ENCODE measurements at regions not wholly inside any gene's neighbourhood (a gene's known extent, or its start where the extent isn't known, plus 50 kb on each side); places are given as distances from the start of the nearest gene placed in this dataset.

DNA sequence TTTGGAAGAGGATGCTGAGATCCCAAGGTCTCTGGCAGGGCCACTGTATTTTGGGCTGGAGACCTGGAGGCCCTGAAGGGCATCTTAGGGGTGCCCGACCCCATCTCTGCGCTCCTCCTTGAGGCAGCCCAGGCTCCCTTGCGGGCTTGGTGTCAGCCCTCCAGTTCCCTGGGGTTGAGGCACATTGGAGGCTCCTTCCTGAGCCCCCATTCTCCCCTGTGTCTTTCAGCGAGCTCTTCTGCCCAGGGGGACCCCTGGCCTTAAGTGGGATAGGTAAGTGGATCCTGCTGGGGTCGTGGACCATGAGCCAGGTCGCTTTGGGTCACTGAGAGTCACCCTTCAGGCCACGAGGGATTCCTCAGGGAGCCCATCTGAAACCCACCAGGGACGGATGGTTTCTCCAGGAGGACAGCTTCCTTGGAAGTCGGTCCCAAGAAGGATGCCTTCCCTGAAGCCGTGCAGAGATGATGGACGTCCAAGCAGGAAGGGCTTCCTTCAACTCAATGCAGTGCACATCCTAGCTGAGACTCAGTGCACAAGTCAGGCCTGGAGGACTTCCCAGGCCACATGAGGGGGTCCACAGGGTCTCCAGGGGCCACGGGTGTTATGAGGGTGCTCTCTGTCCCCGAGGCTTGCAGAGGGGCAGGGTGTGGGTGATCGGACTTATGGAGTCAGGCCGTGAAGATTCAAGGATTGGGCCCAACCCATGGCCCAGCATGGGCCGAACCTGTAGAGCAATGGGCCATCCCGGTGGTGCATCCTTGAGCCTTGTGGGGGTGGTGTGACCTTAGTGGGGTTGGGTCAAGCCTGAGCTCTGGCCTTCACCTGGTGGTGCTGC is 224.3 kb downstream of the SNRPN start:
- intact Hi-C loops (cut with DNase I; ENCODE audit: low total_unique reads) (no loop called here), in situ Hi-C loops (cut with MboI; ENCODE audit: low pct_ligation_motif_present in 1 of 4, low pct_unique_long_range_greater_than_20kb in 1 of 4, low sequenced_read_pairs in 3 of 4) (no loop called here)
- H3K4me1 ChIP-seq = no peaks in the 10 kb centered on the region
- H3K9me3 ChIP-seq = peaks cover 0 to 10% of the 10 kb centered on the region in 2 donors
- WGBS, 2 donors (ENCODE audit: low coverage in 1 of 2) = 78% methylated on average over 16 of the region's 17 CpGs; no CpG with 5 or more reads in 1 of the 2 donors
- TF ChIP-seq, protein P1, sequence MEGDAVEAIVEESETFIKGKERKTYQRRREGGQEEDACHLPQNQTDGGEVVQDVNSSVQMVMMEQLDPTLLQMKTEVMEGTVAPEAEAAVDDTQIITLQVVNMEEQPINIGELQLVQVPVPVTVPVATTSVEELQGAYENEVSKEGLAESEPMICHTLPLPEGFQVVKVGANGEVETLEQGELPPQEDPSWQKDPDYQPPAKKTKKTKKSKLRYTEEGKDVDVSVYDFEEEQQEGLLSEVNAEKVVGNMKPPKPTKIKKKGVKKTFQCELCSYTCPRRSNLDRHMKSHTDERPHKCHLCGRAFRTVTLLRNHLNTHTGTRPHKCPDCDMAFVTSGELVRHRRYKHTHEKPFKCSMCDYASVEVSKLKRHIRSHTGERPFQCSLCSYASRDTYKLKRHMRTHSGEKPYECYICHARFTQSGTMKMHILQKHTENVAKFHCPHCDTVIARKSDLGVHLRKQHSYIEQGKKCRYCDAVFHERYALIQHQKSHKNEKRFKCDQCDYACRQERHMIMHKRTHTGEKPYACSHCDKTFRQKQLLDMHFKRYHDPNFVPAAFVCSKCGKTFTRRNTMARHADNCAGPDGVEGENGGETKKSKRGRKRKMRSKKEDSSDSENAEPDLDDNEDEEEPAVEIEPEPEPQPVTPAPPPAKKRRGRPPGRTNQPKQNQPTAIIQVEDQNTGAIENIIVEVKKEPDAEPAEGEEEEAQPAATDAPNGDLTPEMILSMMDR (IDR thresholded peaks at IDR 0.05) = no peak
- TF ChIP-seq POLR2AphosphoS5 (IDR thresholded peaks at IDR 0.05) = no peak
- TF ChIP-seq EP300 (IDR thresholded peaks at IDR 0.05; ENCODE audit: low read depth) = no peak
- TF ChIP-seq POLR2A (IDR thresholded peaks at IDR 0.05) = no peak
- no peak overlapping the region for H3K4me3 ChIP-seq
- no peaks in the 10 kb centered on the region for H3K27me3 ChIP-seq
- DNase-seq = peak; percentile 3
- no peak overlapping the region for H3K27ac ChIP-seq
- H3K36me3 ChIP-seq = no peaks in the 10 kb centered on the region

DNA sequence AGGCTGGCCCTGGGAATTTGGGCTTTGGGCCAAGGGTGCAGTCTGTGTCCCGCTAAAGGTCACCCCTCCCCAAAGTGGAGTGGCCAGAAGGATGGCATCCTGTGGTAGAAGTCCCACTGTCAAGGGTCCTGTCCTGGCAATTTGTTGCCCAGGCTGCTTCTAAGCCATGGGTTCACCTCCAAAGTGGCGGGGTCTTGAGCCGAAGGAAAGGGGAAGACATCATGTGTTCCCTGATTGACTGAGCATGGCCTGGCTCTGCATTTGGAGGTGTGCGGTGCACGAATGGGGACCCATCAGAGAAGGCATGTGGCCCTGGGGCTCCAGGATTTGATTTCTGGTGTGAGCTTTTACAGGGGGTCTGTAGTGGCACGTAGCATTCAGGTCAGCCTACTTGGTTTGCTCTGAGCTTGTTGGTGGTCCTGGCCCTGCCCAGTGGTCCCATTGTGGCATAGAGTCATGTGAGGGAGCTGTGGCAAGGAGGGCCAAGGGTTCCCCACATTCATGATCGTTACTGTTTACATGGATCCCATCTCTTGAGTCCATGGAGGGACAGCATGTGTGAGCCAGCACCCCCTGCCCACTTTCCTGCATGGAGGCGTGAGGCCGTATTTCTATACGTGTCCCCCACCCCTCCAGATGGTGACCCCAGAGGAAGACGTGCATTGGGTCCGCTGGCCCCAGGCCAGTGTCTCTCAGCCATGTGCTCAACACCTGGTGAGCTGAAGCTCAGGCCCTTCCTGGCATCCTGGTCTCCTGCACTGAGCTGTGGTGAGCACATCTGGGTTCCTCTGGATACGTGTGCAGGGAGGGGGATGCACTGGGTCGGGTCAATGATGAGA is 225.1 kb downstream of the SNRPN start:
- TF ChIP-seq, protein P1 (IDR thresholded peaks at IDR 0.05) = no peak
- H3K4me1 ChIP-seq = no peaks in the 10 kb centered on the region
- H3K36me3 ChIP-seq = no peaks in the 10 kb centered on the region
- intact Hi-C loops (cut with DNase I; ENCODE audit: low total_unique reads) = no loop called here
- H3K27me3 ChIP-seq = no peaks in the 10 kb centered on the region
- in situ Hi-C loops (cut with MboI; ENCODE audit: low pct_ligation_motif_present in 1 of 4, low pct_unique_long_range_greater_than_20kb in 1 of 4, low sequenced_read_pairs in 3 of 4) = no loop called here
- no peak overlapping the region for H3K27ac ChIP-seq
- H3K9me3 ChIP-seq = peaks cover 0 to 1% of the 10 kb centered on the region in 2 donors
- H3K4me3 ChIP-seq = no peak overlapping the region
- 83% methylated on average over 14 of the region's 14 CpGs; no CpG with 5 or more reads in 1 of the 2 donors for WGBS, 2 donors (ENCODE audit: low coverage in 1 of 2)
- DNase-seq = peak; percentile 1

DNA sequence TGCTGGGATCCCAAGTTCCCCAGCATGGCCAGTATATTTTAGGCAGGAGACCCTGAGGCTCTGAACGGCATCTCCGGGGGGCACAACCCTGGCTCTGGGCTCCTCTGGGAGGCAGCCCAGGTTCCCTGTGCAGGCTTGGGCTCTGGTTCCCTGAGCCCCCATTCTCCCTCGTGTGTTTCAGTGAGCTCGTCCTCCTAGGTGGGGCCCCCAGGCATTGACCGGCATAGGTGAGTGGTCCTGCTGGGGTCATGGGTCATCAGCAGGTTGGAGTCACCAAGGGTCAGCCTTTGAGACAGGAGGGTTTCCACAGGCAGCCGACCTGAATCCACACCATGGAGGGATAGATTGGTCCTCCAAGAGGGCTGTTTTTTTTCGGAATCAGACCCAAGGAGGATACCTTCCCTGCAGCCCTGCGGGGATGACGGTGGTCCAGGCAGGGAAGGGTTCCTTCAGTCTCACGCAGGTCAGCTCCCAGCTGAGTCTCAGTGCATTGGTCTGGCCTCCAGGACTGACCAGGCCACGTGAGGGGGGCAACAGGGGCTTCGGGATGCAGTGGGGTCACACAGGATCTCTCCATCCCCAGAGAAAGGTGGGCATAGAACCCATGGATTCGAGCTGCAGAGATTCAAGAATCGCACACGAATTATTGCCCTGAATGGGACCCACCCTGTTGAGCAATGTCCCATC is 226.0 kb downstream of the SNRPN start:
- WGBS, 2 donors (ENCODE audit: low coverage in 1 of 2) = 78% methylated on average over 14 of the region's 15 CpGs; no CpG with 5 or more reads in 1 of the 2 donors
- no peaks in the 10 kb centered on the region for H3K4me1 ChIP-seq
- intact Hi-C loops (cut with DNase I; ENCODE audit: low total_unique reads) = no loop called here
- TF ChIP-seq, protein P1 (IDR thresholded peaks at IDR 0.05) = no peak
- TF ChIP-seq EP300 (IDR thresholded peaks at IDR 0.05; ENCODE audit: low read depth) (no peak), POLR2AphosphoS5 (IDR thresholded peaks at IDR 0.05) (no peak), POLR2A (IDR thresholded peaks at IDR 0.05) (no peak)
- no peaks in the 10 kb centered on the region for H3K27me3 ChIP-seq
- H3K9me3 ChIP-seq = no peaks in the 10 kb centered on the region
- no peak overlapping the region for H3K27ac ChIP-seq
- no peaks in the 10 kb centered on the region for H3K36me3 ChIP-seq
- peak; percentile 1 for DNase-seq
- in situ Hi-C loops (cut with MboI; ENCODE audit: low pct_ligation_motif_present in 1 of 4, low pct_unique_long_range_greater_than_20kb in 1 of 4, low sequenced_read_pairs in 3 of 4) = no loop called here
- no peak overlapping the region for H3K4me3 ChIP-seq

Measured in transverse colon (tissue), 4 donors.